GM12878 (cell line): ENCODE measurements at regions not wholly inside any gene's neighbourhood (a gene's known extent, or its start where the extent isn't known, plus 50 kb on each side); places are given as distances from the start of the nearest gene placed in this dataset.
"Not testable (repeated sequence)": the region's sequence is repeated elsewhere in the genome, so short reads cannot be mapped to it uniquely, and the experiment has no call there.

ENCODE experiments used
- ATAC-seq: fragments of 200-7000 bp; cut with Tn5 transposase; 3 replicates; pipeline ENCODE4 v1.9.1; 2020; ENCODE audit warnings: mild to moderate bottlenecking, moderate library complexity
- BruUV-seq: library from RNA; stranded (reverse); fragments of 400-500 nt; replicated peaks from 2 replicates; lab custom pipeline; 2021; lab: Mats Ljungman, UMichigan
- CTCF ChIA-PET: fragments of 300-600 bp; sonication (Branson Sonifier 250); formaldehyde crosslinking; extraction: SDS; loops from one replicate; lab custom pipeline; 2021; ENCODE audit warnings: inconsistent platforms; lab: Yijun Ruan, JAX
- POLR2A ChIA-PET: fragments of 350-600 bp; formaldehyde crosslinking; extraction: SDS; loops from one replicate; lab custom pipeline; 2021; ENCODE audit warnings: inconsistent platforms; lab: Charles Lee
- RAD21 ChIA-PET: fragments of 300-600 bp; sonication (Branson Sonifier 250); formaldehyde crosslinking; loops from one replicate; lab custom pipeline; 2023; ENCODE audit warnings: antibody characterized with exemption; ENCODE audit not compliant: unreplicated experiment; lab: Charles Lee
- SMC1A ChIA-PET: fragments of 300-600 bp; sonication (Branson Sonifier 250); formaldehyde crosslinking; loops from one replicate; lab custom pipeline; 2023; ENCODE audit not compliant: unreplicated experiment, uncharacterized antibody; lab: Charles Lee
- DNase-seq: peaks from one replicate; pipeline ENCODE4 v3.0.0-alpha.2; 2011; ENCODE audit warnings: low read depth, low spot score
- FAIRE-seq: peaks from 3 replicates; lab custom pipeline; 2011; peaks lifted over from hg19 to GRCh38; lab: Jason Lieb, UNC
- H2AFZ ChIP-seq: 2 replicates; pipeline ENCODE4 v1.6.0; 2011; ENCODE audit warnings: low read depth, low read length, control low read depth; ENCODE audit not compliant: control insufficient read depth
- H3K27ac ChIP-seq: 2 replicates; pipeline ENCODE4 v1.5.1; 2011; ENCODE audit warnings: control low read depth; ENCODE audit not compliant: control insufficient read depth, insufficient read depth
- H3K27me3 ChIP-seq, 2 experiments: replicated peaks in 1 of 2; 2 replicates each; pipeline versions ENCODE4 v1.6.0 to v1.6.1; 2011; ENCODE audit warnings: low read length in 1 of 2; ENCODE audit not compliant: control insufficient read depth in 2 of 2, insufficient read depth in 2 of 2
- H3K36me3 ChIP-seq, 2 experiments: 2 replicates each; pipeline ENCODE4 v1.5.1; 2011; ENCODE audit warnings: low read length in 1 of 2; ENCODE audit not compliant: control insufficient read depth in 2 of 2, insufficient read depth in 2 of 2
- H3K4me1 ChIP-seq: 2 replicates; pipeline ENCODE4 v1.6.1; 2011; ENCODE audit warnings: mild to moderate bottlenecking, low read length, moderate library complexity, mixed read lengths; ENCODE audit not compliant: control insufficient read depth, insufficient read depth
- H3K4me2 ChIP-seq: 2 replicates; pipeline ENCODE4 v1.6.0; 2011; ENCODE audit warnings: control low read depth; ENCODE audit not compliant: control insufficient read depth, insufficient read depth
- H3K4me3 ChIP-seq: fragments of 200-600 bp; sonication (generic); 2 replicates; pipeline ENCODE4 v1.5.1; 2016
- H3K79me2 ChIP-seq: 2 replicates; pipeline ENCODE4 v1.6.0; 2011; ENCODE audit warnings: low read length; ENCODE audit not compliant: control insufficient read depth, insufficient read depth
- H3K9ac ChIP-seq: 2 replicates; pipeline ENCODE4 v1.8.0; 2011; ENCODE audit warnings: low read length, control low read depth, mixed read lengths; ENCODE audit not compliant: control insufficient read depth, insufficient read depth
- H3K9me3 ChIP-seq: replicated peaks from 3 replicates; pipeline ENCODE4 v1.5.1; 2011; ENCODE audit warnings: mild to moderate bottlenecking, low read length; ENCODE audit not compliant: control insufficient read depth, insufficient read depth
- H4K20me1 ChIP-seq: 2 replicates; pipeline ENCODE4 v1.6.0; 2011; ENCODE audit not compliant: control insufficient read depth, insufficient read depth
- SUZ12 ChIP-seq: fragments of 200-600 bp; sonication (generic); IDR thresholded peaks from one replicate; pipeline ENCODE4 v1.6.1; 2018; ENCODE audit warnings: antibody characterized with exemption, mild to moderate bottlenecking; ENCODE audit not compliant: unreplicated experiment
- ZNF274 ChIP-seq: IDR thresholded peaks from one replicate; pipeline ENCODE4 v1.8.0; 2011; ENCODE audit not compliant: insufficient read length, insufficient read depth
- WGBS: methylation state at CpG from one replicate; pipeline ENCODE4 v1.1.6; 2016; ENCODE audit warnings: low lambda C conversion rate; ENCODE audit not compliant: insufficient replicate concordance, insufficient coverage; ENCODE audit errors: missing lambda C conversion rate; 5-methylcytosine and 5-hydroxymethylcytosine counted together
- in situ Hi-C: fragments of 300-500 bp; cut with MboI; formaldehyde crosslinking; loops from 9 replicates; pipeline ENCODE4 v1.14.3; 2018; ENCODE audit warnings: mixed read lengths
- intact Hi-C: fragments of 100-400 bp; cut with micrococcal nuclease; formaldehyde crosslinking; loops from one replicate; pipeline ENCODE4 v1.14.2; 2022; ENCODE audit not compliant: unreplicated experiment

GRCh38 chr2:163897799-163898198 lies 162.0 kb upstream of the FIGN start:
- no peaks in the 10 kb centered on the region for H4K20me1 ChIP-seq
- H2AFZ ChIP-seq = no peak overlapping the region
- no peak for DNase-seq
- no peak overlapping the region for H3K27ac ChIP-seq
- H3K9ac ChIP-seq = no peak overlapping the region
- in situ Hi-C loops = no loop called here
- CTCF ChIA-PET = no interaction called here
- H3K9me3 ChIP-seq = no peaks in the 10 kb centered on the region
- FAIRE-seq = no peak
- no peaks in the 10 kb centered on the region for H3K79me2 ChIP-seq
- no peaks in the 10 kb centered on the region for H3K4me1 ChIP-seq
- no peaks in the 10 kb centered on the region for H3K36me3 ChIP-seq
- intact Hi-C loops = no loop called here
- TF ChIP-seq ZNF274 (no peak), SUZ12 (no peak)
- SMC1A ChIA-PET = no interaction called here
- no peak overlapping the region for H3K4me3 ChIP-seq
- BruUV-seq = no TSS peak
- RAD21 ChIA-PET = no interaction called here
- 0% methylated on average over 2 of the region's 2 CpGs for WGBS
- no peak overlapping the region for H3K4me2 ChIP-seq
- POLR2A ChIA-PET = no interaction called here
- ATAC-seq = no peak
- H3K27me3 ChIP-seq = no peaks in the 10 kb centered on the region; a peak in 1 of 4 replicates

DNA sequence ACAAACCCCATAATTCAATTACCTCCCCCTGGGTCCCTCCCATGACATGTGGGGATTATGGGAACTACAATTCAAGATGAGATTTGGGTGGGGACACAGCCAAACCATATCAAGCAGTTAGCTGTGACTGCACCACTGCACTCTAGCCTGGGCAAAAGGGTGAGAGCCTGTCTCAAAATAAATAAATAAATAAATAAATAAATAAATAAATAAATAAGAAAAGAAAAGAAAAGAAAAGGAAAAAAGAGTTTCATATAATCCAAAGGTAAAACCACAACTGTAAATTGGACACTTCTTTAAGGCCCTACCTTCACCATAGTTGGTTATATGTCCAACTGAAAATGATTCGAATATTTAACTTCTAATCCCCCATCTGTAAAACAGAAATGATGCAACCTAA lies 157.6 kb upstream of the FIGN start:
- FAIRE-seq, H3K4me3 ChIP-seq, H3K9ac ChIP-seq, in situ Hi-C loops, H2AFZ ChIP-seq, SMC1A ChIA-PET, ATAC-seq, H3K9me3 ChIP-seq, DNase-seq, BruUV-seq, H3K4me1 ChIP-seq, H3K36me3 ChIP-seq, RAD21 ChIA-PET, H3K27ac ChIP-seq, intact Hi-C loops, H3K4me2 ChIP-seq, H4K20me1 ChIP-seq, H3K79me2 ChIP-seq, POLR2A ChIA-PET, CTCF ChIA-PET, H3K27me3 ChIP-seq: not testable (repeated sequence)
- 0% methylated on average over 1 of the region's 1 CpG for WGBS
